ENCODE measurements at regions not wholly inside any gene's neighbourhood (a gene's known extent, or its start where the extent isn't known, plus 50 kb on each side); places are given as distances from the start of the nearest gene placed in this dataset.
"Not testable (repeated sequence)": the region's sequence is repeated elsewhere in the genome, so short reads cannot be mapped to it uniquely, and the experiment has no call there.

DNA sequence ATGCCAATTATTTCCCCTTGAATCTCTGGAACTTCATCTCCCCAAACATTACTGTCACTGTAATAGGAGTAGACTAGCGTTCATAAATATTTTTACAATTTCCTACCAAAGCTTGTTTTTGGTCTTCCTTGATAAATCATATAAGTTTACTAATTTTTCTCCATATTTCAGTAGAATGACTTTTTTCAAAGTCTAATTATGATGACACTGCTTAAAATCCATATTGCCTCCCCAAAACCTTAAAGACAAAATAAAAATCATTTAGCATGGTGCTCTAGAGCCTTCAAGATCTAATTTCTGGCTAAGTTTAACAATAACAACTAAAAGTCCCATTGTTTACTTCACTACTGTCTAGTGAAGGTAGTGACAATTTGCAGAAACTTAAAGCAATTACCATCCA is 474.2 kb upstream of the CHRM3 start:
- DNase-seq (ENCODE audit: low read depth in 2 of 2), result no peak

GRCh38 chr1:238902752-238903151 is 483.6 kb upstream of the CHRM3 start:
- not testable (repeated sequence) for DNase-seq (ENCODE audit: low read depth in 2 of 2)

GRCh38 chr1:238900334-238900865 is 486.0 kb upstream of the CHRM3 start:
- no peak for DNase-seq (ENCODE audit: low read depth in 2 of 2)

DNA sequence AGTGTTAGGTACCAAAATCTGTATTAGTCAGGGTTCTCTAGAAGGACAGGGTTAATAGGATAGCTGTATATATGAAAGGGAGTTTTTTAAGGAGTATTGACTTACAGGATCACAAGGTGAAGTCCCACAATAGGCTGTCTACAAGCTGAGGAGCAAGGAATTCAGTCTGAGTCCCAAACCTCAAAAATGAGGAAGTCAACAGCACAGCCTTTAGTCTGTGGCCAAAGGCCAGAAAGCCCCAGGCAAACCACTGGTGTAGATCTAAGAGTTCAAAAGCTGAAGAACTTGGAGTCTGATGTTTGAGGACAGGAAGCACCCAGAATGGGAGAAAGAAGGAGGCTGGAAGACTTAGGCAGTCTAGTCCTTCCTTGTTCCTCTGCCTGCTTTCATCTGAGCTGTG is 487.5 kb upstream of the CHRM3 start:
- DNase-seq (ENCODE audit: low read depth in 2 of 2), result no peak

- DNase-seq (ENCODE audit: low read depth in 2 of 2), result no peak
Measured at GRCh38 chr1:238895911-238896310, 490.5 kb upstream of the CHRM3 start.

- DNase-seq (ENCODE audit: low read depth in 2 of 2), result no peak
Measured at GRCh38 chr1:238892612-238893011, 493.8 kb upstream of the CHRM3 start.

DNA sequence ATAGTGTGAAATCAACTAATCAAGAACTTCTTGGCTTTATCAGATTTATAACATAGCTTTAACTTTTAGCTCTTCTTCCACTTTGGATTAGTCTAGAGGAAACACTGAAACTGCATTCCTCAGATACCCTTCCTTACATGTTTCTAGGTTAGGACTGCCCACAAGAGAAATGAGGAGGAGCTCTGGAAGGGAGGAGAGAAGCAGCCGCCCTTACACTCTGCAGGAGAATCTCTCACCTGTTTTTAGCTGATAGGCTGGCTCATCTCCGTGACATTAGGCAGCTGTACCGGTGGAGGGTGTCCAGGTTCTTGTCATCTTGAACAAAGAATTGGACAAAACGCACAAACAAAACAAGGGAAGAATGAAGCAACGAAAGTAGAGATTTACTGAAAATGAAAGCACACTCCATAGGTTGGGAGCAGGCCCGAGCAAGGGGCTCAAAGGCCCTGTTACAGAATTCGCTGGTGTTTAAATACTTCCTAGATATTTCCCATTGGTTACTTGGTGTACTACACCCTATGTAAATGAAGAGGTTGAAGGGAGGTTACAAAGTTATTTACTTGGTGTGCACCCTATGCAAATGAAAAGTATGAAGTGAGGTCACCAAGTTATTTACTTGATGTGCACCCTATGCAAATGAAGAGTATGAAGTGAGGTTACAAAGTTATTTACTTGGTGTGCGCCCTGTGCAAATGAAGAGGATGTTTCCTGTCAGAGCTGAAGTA is 524.9 kb upstream of the CHRM3 start:
- no peak for DNase-seq (ENCODE audit: low read depth in 2 of 2)

- no peak for DNase-seq (ENCODE audit: low read depth in 2 of 2)
Measured at GRCh38 chr1:238833919-238834318, 552.4 kb upstream of the CHRM3 start.

DNA sequence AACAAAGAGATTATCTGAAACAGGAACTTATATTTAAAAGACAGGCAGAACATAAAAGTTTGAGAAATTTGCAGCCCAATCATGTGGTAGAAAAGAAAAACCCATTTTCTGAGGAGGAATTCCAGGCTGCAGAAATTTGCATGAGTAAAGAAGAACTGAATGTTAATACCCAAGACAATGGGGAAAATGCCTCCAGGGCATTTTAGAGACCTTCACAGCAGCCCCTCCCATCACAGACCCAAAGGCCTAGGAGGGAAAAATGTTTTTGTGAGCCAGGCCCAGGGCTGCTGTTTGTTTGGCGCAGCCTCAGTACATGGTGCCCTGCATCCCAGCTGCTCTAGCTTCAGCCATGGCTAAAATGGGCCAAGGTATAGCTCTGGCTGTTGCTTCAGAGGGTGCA is 554.3 kb upstream of the CHRM3 start:
- DNase-seq (ENCODE audit: low read depth in 2 of 2), result no peak

- no peak for DNase-seq (ENCODE audit: low read depth in 2 of 2)
Measured at GRCh38 chr1:238830036-238830611, 556.2 kb upstream of the CHRM3 start.

DNA sequence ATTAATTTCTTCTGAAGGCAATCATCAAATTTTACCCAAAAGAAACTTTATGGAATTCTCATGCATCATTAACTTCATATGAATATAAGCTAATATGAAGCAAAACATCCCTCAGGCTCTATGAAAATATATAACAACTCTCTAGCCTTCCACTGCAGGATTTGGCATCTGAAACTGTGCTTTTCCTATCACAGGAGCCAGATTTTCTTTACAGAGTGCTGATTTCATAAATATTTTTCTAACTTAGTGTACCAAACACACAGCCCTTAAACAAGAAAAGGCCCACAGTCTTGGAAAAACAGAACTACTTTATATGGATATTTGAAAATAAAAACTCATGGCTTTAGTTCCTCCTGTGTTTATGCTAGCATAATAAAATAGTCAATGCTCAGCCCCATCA is 559.5 kb upstream of the CHRM3 start:
- no peak for DNase-seq (ENCODE audit: low read depth in 2 of 2)

GRCh38 chr1:238823416-238823815 is 563.0 kb upstream of the CHRM3 start:
- no peak for DNase-seq (ENCODE audit: low read depth in 2 of 2)

DNA sequence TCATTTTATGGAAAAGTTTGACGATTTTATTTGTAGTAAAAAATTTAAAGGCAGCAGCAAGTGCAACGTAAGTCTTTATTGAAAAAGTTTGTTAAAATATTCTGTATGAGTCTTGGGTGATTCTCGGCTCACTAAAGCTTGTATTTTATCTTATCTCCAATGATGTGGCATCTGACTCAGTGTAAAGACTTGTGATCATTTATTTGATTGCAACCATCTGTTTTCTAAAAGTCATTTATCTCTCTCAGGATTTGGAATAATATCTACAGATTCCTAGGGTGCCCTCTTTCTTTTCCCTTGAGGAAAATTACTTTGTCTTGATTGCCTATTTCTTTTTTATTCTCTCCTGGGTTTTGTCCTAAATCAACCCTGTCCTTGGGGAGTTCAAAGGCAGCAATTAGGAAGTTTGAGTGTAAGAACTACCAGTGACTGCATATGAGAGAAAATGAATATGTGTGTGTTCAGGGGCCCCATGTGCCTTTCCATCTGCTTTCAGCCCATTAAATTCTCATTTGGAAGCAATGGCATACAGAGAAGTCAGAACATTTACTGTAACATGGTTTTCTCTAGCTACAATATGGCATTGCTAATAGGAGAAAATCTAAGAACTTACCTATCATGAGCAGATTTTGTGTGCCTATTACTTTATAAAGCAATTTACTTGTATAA is 575.0 kb upstream of the CHRM3 start:
- DNase-seq (ENCODE audit: low read depth in 2 of 2), result no peak

DNA sequence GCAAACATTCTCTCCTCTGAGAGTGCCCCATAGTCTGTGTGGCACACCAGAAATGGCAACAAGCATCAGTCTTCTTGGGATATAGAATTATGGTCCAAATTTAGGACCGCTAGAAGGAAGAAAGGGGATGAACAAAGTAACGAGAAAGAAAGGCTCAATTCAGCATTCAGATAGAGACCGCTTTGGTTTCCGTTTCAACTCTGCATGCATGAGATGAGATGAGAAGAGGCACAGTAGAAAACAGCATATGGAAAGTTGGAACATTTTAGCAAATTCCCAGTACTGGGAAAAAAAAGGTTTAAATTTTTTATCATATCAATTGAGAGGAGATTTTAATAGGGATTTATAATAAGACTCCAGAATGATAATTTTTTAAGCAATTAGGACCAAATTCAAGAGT is 595.5 kb upstream of the CHRM3 start:
- DNase-seq (ENCODE audit: low read depth in 2 of 2), result no peak

- DNase-seq (ENCODE audit: low read depth in 2 of 2), result no peak
Measured at GRCh38 chr1:238789916-238790667, 596.3 kb upstream of the CHRM3 start.

DNA sequence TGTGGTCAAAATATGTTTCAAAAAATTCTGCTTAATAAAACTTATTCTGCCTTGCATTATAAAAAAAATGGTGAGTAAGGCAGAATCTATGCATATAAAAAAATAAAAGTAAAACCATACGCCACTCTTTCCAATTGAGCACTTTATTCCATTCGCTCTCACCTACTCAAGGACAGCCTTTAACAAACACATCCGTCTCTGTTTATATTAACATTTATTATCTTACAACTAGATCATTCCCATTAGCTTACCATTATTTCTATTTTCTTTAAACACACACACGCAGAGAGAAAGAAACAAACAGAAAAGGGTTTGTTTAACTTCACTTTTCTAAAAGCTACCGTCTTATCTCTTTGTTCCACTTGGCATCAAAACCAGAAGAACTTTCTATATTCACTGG is 598.9 kb upstream of the CHRM3 start:
- DNase-seq (ENCODE audit: low read depth in 2 of 2), result no peak

DNA sequence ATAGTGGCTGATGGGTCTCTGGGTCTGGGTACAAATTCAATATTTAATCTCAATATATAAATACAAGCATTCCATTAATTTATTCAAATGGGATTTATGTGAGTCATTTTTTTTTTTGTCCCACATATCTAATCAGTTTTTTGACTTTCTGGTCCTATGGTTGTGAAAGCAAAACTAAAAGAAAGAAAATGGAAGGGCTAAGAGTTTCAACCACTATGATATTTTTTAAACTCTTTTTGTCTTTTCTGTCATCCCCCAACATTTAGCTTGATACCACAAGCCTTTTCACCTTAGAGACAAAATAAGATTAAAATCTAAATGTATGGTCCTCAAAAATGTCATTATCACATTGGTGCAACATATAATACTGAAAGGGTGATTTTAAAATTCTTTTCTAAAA is 602.7 kb upstream of the CHRM3 start:
- no peak for DNase-seq (ENCODE audit: low read depth in 2 of 2)

GRCh38 chr1:238779716-238780115 is 606.7 kb upstream of the CHRM3 start:
- no peak for DNase-seq (ENCODE audit: low read depth in 2 of 2)

DNA sequence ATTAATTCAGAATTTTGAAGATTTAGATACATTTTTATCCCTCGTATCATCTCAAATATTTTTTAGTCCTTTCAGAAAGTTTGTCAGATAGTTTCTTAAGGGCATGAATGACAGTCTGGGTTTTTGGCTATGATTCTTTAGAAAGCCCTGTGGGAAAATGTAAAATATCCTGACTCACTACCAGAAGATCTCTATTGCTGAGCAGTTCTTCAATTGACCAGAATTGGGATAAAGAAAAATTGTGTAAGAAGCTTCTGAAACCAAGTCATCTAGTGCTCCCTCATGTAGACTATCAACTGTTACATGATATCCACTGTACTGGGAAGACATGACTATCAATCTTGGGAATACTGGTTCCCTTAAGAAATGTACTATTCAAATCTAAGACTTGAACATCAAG is 608.3 kb upstream of the CHRM3 start:
- DNase-seq (ENCODE audit: low read depth in 2 of 2), result no peak

DNA sequence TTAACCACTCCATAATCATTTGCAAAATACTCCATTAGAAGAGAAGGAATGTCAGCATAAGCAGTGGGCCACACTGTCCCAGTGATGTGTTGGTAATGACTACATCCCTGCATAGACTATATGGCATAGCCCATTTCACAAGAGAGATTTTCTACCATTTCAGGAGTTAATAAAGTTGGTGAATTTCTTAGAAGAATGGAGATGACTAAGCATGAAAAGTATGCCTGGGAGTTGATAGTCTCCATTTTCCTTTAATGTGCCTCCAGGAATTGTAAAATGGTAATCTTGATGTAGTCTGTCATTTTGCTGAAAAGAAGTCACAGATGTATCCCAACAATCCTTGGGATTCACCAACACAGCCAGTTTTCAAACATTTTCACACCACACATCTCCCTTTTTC is 608.8 kb upstream of the CHRM3 start:
- no peak for DNase-seq (ENCODE audit: low read depth in 2 of 2)

GRCh38 chr1:238776126-238776525 is 610.2 kb upstream of the CHRM3 start:
- no peak for DNase-seq (ENCODE audit: low read depth in 2 of 2)

GRCh38 chr1:238772322-238772721 is 614.0 kb upstream of the CHRM3 start:
- no peak for DNase-seq (ENCODE audit: low read depth in 2 of 2)

All from activated CD4-positive, alpha-beta T cell treated with anti-CD3 and anti-CD28 coated beads for 24 hours (primary cell).